ENCODE measurements at regions not wholly inside any gene's neighbourhood (a gene's known extent, or its start where the extent isn't known, plus 50 kb on each side); places are given as distances from the start of the nearest gene placed in this dataset.

DNA sequence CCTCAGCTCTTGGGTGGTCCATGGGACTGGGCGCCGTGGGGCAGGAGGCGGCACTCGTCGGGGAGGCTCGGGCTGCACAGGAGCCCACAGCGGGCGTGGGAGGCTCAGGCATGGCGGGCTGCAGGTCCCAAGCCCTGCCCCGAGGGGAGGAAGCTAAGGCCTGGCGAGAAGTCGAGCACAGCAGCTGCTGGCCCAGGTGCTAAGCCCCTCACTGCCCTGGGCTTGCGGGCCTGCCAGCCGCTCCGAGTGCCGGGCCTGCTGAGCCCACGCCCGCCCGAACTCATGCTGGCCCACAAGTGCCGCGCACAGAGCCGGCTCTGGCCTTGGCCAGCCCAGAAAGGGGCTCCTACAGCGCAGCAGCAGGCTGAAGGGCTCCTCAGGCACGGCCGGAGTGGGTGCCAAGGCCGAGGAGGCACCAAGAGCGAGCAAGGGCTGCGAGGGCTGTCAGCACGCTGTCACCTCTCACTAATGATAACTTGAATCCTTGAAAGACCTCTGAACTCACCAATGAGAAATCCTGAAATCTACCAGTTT lies 1506.8 kb upstream of the WWC1 start:
- TF ChIP-seq, protein P1, sequence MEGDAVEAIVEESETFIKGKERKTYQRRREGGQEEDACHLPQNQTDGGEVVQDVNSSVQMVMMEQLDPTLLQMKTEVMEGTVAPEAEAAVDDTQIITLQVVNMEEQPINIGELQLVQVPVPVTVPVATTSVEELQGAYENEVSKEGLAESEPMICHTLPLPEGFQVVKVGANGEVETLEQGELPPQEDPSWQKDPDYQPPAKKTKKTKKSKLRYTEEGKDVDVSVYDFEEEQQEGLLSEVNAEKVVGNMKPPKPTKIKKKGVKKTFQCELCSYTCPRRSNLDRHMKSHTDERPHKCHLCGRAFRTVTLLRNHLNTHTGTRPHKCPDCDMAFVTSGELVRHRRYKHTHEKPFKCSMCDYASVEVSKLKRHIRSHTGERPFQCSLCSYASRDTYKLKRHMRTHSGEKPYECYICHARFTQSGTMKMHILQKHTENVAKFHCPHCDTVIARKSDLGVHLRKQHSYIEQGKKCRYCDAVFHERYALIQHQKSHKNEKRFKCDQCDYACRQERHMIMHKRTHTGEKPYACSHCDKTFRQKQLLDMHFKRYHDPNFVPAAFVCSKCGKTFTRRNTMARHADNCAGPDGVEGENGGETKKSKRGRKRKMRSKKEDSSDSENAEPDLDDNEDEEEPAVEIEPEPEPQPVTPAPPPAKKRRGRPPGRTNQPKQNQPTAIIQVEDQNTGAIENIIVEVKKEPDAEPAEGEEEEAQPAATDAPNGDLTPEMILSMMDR (optimal IDR thresholded peaks at IDR 0.05 in 1 of 3, IDR thresholded peaks at IDR 0.05 in 1 of 3, conservative IDR thresholded peaks at IDR 0.05 in 1 of 3; ENCODE audit: extremely low read depth in 1 of 3, insufficient read depth in 2 of 3, low read length in 3 of 3) = no peak
- TF ChIP-seq EZH2 (IDR thresholded peaks at IDR 0.05; ENCODE audit: low read length) = no peak

Data from keratinocyte (primary cell).